GM21528 (cell line): ENCODE measurements at regions not wholly inside any gene's neighbourhood (a gene's known extent, or its start where the extent isn't known, plus 50 kb on each side); places are given as distances from the start of the nearest gene placed in this dataset.

Experiments
- ATAC-seq: cut with Tn5 transposase; IDR thresholded peaks from one replicate; pipeline ENCODE4 v1.9.1; 2021; ENCODE audit warnings: mild to moderate bottlenecking, moderate library complexity; ENCODE audit not compliant: unreplicated experiment, low FRiP score

DNA sequence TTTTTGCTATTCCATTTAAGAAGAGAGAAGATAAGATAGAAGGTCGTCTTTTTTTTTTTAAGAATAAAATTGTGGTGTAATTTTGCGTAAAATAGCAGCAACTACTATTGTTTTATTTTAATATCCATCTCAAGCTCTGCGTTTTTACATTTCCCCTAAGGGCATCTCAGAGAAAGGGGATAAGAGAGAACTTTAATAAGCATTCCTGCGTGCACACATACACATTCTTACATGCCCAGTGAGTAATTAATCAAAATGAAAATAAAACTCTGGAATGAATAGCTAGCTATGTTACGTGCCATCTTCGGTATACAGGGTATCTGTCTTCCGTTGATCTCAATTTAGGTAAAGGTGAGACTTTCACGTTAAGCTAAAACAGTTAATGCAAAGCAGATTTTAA is 200.3 kb upstream of the TENM3 start:
- ATAC-seq, result no peak

- ATAC-seq, result no peak
These were observed 194.3 kb upstream of the TENM3 start for GRCh38 chr4:182048871-182049270.

GRCh38 chr4:182056866-182057265 is 186.3 kb upstream of the TENM3 start:
- ATAC-seq, result no peak

GRCh38 chr4:182062458-182062857 is 180.7 kb upstream of the TENM3 start:
- ATAC-seq, result no peak

DNA sequence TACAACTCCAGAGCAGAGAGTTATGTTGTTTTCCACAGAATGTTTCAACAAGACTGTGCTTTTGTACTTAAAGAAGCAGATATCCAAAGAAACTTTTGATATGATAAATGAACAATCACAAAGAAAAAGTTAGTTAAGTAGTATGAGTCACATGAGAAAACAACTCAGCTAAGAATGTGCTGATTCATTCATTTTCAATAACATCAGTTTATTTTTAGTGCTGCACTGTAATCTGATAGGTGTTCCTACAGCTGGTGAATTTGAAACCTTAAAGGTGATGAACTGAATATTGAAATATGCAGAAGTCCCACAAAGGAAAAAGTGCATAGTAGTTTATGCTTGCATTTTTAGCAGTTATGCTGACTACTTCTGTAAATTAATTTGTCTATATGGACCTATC is 180.3 kb upstream of the TENM3 start:
- no peak for ATAC-seq

DNA sequence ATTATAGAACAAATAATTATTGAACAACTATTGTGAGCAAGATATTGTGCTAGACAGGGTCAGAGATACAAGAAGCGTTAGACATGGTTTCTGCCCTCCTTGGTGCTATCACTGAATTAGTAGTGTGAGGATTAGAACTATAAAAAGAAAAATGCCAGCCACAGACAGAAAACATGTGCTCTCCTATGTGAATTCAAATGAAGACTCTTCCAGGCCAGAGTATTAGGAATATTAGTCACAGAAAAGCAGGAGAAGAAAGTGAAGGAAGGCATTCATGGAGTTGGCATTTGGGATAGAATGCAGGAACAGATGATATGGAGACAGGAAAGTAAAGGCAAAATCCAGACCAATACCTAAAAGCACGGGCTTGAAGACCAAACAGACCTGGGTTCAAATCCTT is 179.6 kb upstream of the TENM3 start:
- no peak for ATAC-seq

DNA sequence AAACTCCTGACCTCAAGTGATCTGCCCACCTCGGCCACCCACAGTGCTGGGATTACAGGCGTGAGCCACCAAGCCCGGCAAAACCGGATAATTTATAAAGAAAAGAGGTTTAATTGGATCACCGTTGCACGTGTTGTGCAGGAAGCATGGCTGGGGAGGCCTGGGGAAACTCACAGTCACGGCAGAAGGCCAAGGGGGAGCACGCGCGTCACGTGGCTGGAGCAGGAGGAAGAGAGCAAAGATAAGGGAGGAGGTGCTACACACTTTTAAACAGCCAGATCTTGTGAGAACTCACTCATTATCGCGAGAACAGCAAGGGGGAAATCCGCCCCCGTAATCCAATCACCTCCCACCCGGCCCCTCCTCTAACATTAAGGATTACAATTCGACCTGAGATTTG is 177.9 kb upstream of the TENM3 start:
- ATAC-seq, result no peak

DNA sequence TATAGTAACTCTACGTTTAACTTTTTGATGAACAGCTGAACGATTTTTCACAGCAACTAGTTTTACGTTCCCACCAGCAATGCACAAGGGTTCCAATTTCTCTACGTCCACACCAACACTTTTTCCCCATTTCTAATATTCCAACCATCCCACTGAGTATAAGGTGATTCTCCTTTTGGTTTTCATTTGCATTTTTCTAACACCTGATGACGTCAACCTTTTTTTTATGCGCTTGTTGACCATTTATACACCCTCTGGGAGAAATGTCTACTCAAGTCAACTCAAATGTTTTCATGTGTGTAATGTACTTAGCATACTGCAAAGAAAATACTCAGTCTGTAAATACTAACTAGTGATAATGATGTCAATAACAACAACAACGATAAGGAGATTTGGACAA is 177.2 kb upstream of the TENM3 start:
- ATAC-seq, result no peak

DNA sequence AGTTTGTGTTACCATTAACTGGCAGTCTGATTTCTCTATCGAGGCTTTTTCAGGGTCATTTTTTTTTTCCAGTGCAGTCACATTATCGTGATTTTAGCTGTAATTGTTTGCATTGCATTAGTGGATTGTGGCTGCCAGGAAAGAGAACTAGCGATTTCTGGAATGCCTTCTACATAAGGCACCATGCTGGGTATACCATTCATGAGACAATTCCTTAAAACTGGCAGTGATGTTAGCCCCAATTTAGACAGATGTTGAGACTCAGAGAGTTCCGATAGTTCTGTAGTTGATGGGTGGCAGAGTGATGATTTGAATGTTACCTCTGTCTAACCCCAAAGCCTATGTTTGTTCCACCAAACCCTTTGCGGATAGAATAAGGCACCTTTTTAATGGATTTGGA is 175.4 kb upstream of the TENM3 start:
- ATAC-seq, result no peak

- ATAC-seq, result no peak
These were observed 174.3 kb upstream of the TENM3 start for GRCh38 chr4:182068920-182069319.

GRCh38 chr4:182073278-182073677 is 169.9 kb upstream of the TENM3 start:
- no peak for ATAC-seq

- no peak for ATAC-seq
These were observed 169.1 kb upstream of the TENM3 start for GRCh38 chr4:182074139-182074538.

- no peak for ATAC-seq
These were observed 168.4 kb upstream of the TENM3 start for GRCh38 chr4:182074810-182075209.

- ATAC-seq, result no peak
These were observed 160.3 kb upstream of the TENM3 start for GRCh38 chr4:182082910-182083309.

DNA sequence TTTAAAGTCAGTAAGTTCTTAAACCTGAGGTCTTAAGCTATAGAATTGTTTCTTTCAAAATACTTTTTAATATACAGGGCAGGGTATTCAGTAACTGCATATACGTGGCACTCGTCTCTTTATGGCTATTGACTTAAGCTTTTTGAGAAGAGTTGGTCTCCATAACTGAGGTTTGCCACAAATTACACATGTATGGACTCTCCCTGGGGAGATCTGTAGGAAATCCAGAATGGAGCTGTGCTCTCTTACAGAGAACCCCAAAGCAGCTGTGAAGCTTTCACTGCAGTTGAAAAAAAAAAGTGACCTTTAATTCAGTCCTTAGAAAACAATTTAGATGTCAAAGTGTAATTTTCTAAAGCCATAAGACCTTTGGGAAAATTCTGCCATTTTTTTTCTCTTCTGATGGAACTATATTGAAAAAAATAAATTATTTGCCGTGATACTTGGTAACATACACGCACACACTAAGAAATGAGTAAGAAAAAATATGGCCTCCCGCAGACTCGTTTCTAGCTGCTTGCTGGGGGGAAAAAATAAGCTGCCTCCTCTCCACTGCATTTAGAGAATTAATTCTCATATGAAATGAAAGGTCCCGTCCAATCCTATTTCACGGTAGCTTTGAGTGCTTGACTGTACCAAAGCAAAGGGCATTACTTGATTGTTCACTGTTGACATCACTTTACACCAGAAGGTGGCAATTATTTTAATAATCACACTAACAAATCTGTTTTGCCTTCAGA is 159.4 kb upstream of the TENM3 start:
- no peak for ATAC-seq

- ATAC-seq, result no peak
These were observed 158.1 kb upstream of the TENM3 start for GRCh38 chr4:182085051-182085480.

DNA sequence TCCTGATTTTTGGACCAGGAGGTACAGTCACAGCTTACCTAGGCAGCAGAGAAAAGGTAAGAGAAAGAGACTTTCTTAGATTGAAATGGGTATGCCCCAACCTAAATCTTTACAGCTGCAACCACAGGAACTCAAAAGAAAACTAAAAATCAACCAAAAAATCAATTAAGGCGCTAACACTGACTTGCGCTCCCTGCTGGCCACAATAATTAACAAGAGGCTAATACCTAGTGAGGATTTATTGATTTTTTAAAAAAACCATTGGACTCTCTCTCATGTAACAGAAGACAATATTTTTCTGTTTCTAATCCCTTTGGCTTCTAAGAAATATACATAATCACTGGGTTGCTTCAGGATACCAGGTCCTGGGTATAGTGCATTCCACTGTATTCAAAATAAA is 153.9 kb upstream of the TENM3 start:
- ATAC-seq, result no peak

GRCh38 chr4:182090186-182090585 is 153.0 kb upstream of the TENM3 start:
- no peak for ATAC-seq

DNA sequence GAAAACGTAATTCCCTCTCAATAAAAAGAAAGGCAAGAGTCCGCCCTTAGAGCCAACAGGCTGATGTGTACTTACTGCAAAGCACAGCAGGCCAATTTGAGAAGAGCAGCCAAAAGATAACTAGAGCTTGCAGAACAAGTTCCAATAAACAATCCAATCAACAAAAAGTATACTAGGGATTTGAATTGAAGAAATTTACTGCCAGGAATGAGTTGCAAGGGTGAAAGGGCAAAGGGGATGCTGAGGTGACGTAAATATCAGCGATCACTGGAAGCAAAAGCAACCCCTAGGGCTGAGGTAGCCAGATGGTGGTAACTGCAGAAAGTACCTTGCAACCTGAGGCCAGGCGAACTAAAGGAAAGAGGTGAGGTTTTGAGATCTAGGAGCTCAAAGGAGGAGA is 152.1 kb upstream of the TENM3 start:
- no peak for ATAC-seq

DNA sequence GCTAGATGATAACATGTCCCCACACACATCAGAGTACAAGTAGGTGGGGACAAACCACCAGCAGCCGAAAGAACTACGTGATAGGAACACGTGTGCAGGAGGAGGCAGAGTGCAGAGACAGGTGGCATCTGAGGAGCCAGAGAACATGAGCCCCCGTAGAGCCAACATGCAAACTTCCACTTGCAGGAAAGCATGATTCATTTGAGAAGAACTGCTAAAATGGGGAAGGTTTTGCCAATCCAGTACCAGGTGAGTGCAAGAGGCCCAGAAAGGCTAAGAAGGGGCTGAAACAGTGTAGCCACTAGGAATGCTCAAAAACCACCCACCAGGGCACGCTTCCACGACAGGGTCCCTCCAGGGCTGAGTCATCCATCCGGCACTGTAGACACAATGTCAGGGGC is 149.8 kb upstream of the TENM3 start:
- ATAC-seq, result no peak

DNA sequence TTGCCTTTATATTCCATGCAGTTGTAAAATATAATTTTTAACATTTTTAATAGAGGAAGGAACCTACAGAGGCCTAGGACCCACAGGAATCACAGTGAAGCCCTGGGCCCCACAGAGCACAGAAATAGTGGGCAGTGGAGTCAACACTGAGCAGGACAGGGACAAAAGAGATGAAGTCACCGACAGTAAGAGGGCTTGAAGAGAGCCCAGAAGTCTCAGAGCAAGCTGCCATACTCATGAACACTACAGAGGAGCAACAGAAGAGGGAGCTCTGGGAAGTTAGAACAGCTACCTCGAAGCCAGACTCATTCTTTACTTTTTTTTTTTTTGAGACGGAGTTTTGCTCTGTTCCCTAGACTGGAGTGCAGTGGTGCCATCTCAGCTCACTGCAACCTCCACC is 149.3 kb upstream of the TENM3 start:
- no peak for ATAC-seq

- no peak for ATAC-seq
These were observed 141.6 kb upstream of the TENM3 start for GRCh38 chr4:182101618-182102017.

- no peak for ATAC-seq
These were observed 140.6 kb upstream of the TENM3 start for GRCh38 chr4:182102576-182102975.
